H1 (cell line): ENCODE measurements at regions not wholly inside any gene's neighbourhood (a gene's known extent, or its start where the extent isn't known, plus 50 kb on each side); places are given as distances from the start of the nearest gene placed in this dataset.

Experiments used
- CTCF ChIA-PET: fragments of 300-600 bp; sonication (Branson Sonifier 250); formaldehyde crosslinking; loops from one replicate; lab custom pipeline; 2021; ENCODE audit not compliant: partially characterized antibody; lab: Charles Lee
- POLR2A ChIA-PET: fragments of 300-600 bp; sonication (Branson Sonifier 250); formaldehyde crosslinking; loops from one replicate; lab custom pipeline; 2021; ENCODE audit warnings: inconsistent platforms; ENCODE audit not compliant: partially characterized antibody; lab: Charles Lee
- DNase-seq, 2 experiments: peaks; one replicate each; pipeline versions ENCODE4 v3.0.0 to v3.0.0-alpha.2; 2010 to 2022; ENCODE audit warnings: low spot score in 2 of 2, low read depth in 1 of 2, mixed read lengths in 1 of 2
- FAIRE-seq: peaks from 2 replicates; lab custom pipeline; 2011; peaks lifted over from hg19 to GRCh38; lab: Jason Lieb, UNC
- H2AFZ ChIP-seq: 2 replicates; pipeline ENCODE4 v1.8.1; 2012; ENCODE audit warnings: low read length, inconsistent platforms
- H2AK5ac ChIP-seq: 2 replicates; pipeline ENCODE4 v1.6.1; 2013; ENCODE audit warnings: low read depth, low read length
- H2BK120ac ChIP-seq: replicated peaks from 2 replicates; pipeline ENCODE3; 2013; ENCODE audit warnings: low read depth, low read length, inconsistent platforms
- H2BK12ac ChIP-seq: 2 replicates; pipeline ENCODE4 v1.6.1; 2013; ENCODE audit warnings: low read depth, low read length
- H2BK15ac ChIP-seq: 2 replicates; pipeline ENCODE4 v1.6.1; 2013; ENCODE audit warnings: low read length
- H2BK20ac ChIP-seq: 2 replicates; pipeline ENCODE4 v1.6.1; 2013; ENCODE audit warnings: low read length
- H2BK5ac ChIP-seq: 2 replicates; pipeline ENCODE4 v1.6.1; 2013; ENCODE audit warnings: low read depth, low read length
- H3K14ac ChIP-seq: 2 replicates; pipeline ENCODE4 v1.6.1; 2013; ENCODE audit warnings: inconsistent platforms; ENCODE audit not compliant: insufficient read length
- H3K18ac ChIP-seq: 2 replicates; pipeline ENCODE4 v1.6.1; 2013; ENCODE audit warnings: low read length; ENCODE audit errors: extremely low read depth
- H3K23ac ChIP-seq: 2 replicates; pipeline ENCODE4 v1.6.1; 2013; ENCODE audit warnings: inconsistent platforms; ENCODE audit not compliant: insufficient read length
- H3K23me2 ChIP-seq: 2 replicates; pipeline ENCODE4 v1.6.1; 2013; ENCODE audit warnings: low read depth, low read length
- H3K27ac ChIP-seq: 2 replicates; pipeline ENCODE4 v1.6.1; 2011; ENCODE audit warnings: low read depth, low read length, inconsistent platforms
- H3K27me3 ChIP-seq, 4 experiments: replicated peaks in 1 of 4; 1 replicate in 1 of 4; 2 replicates in 3 of 4; pipeline versions ENCODE4 v1.6.1 to v1.8.1; 2011 to 2013; ENCODE audit warnings: low read length in 3 of 4, mild to moderate bottlenecking in 3 of 4, inconsistent platforms in 2 of 4, mixed read lengths in 2 of 4, moderate library complexity in 1 of 4; ENCODE audit not compliant: control insufficient read depth in 3 of 4, insufficient read depth in 3 of 4; ENCODE audit errors: extremely low read depth in 1 of 4
- H3K36me3 ChIP-seq, 4 experiments: 2 replicates each; pipeline versions ENCODE4 v1.6.1 to v1.8.1; 2011 to 2013; ENCODE audit warnings: mild to moderate bottlenecking in 4 of 4, low read length in 3 of 4, moderate library complexity in 2 of 4, control low read depth in 1 of 4, inconsistent platforms in 1 of 4; ENCODE audit not compliant: insufficient read depth in 4 of 4, control insufficient read depth in 2 of 4
- H3K4ac ChIP-seq: replicated peaks from 2 replicates; pipeline ENCODE3; 2013; ENCODE audit warnings: low read length, low read depth, mixed read lengths, inconsistent platforms; ENCODE audit not compliant: insufficient read length
- H3K4me1 ChIP-seq, 4 experiments: replicated peaks in 1 of 4; 1 replicate in 1 of 4; 2 replicates in 3 of 4; pipeline versions ENCODE4 v1.6.1 to v1.8.1; 2011 to 2013; ENCODE audit warnings: low read length in 3 of 4, inconsistent platforms in 2 of 4, mixed read lengths in 1 of 4; ENCODE audit not compliant: insufficient read depth in 4 of 4, control insufficient read depth in 3 of 4
- H3K4me2 ChIP-seq, 2 experiments: 2 replicates each; pipeline versions ENCODE4 v1.6.1 to v1.8.1; 2011 to 2013; ENCODE audit warnings: low read depth in 2 of 2, low read length in 2 of 2, control low read depth in 1 of 2, inconsistent platforms in 1 of 2, mild to moderate bottlenecking in 1 of 2; ENCODE audit not compliant: insufficient read depth in 1 of 2
- H3K4me3 ChIP-seq, 4 experiments: fragments of 200-600, 300-600 bp in 1 of 4; sonication (generic), shearing (Covaris generic), sonication (Bioruptor Twin) in 1 of 4; 2 replicates each; pipeline versions ENCODE4 v1.5.1 to v1.8.1; 2011 to 2016; ENCODE audit warnings: low read length in 4 of 4, low read depth in 3 of 4, control low read depth in 2 of 4, inconsistent platforms in 2 of 4, mild to moderate bottlenecking in 2 of 4, mixed read lengths in 1 of 4, moderate library complexity in 1 of 4; ENCODE audit not compliant: insufficient read depth in 2 of 4; ENCODE audit errors: extremely low read depth in 1 of 4
- H3K56ac ChIP-seq: replicated peaks from 2 replicates; pipeline ENCODE3; 2013; ENCODE audit warnings: low read depth, mild to moderate bottlenecking, mixed read lengths, low read length, inconsistent platforms; ENCODE audit not compliant: insufficient read length
- H3K79me1 ChIP-seq: 2 replicates; pipeline ENCODE4 v1.6.1; 2013; ENCODE audit warnings: low read depth, low read length, control low read depth
- H3K79me2 ChIP-seq, 2 experiments: 2 replicates each; pipeline versions ENCODE4 v1.6.1 to v1.8.1; 2012 to 2013; ENCODE audit warnings: low read length in 2 of 2, mild to moderate bottlenecking in 2 of 2, inconsistent platforms in 1 of 2; ENCODE audit not compliant: insufficient read depth in 2 of 2, control insufficient read depth in 1 of 2
- H3K9ac ChIP-seq, 4 experiments: replicated peaks in 1 of 4; 1 replicate in 1 of 4; 2 replicates in 3 of 4; pipeline versions ENCODE4 v1.6.1 to v1.8.1; 2011 to 2013; ENCODE audit warnings: low read depth in 3 of 4, low read length in 3 of 4, control low read depth in 2 of 4, mild to moderate bottlenecking in 2 of 4, moderate library complexity in 2 of 4, inconsistent platforms in 1 of 4; ENCODE audit errors: extremely low read depth in 1 of 4
- H3K9me3 ChIP-seq, 2 experiments: 2 replicates each; pipeline versions ENCODE4 v1.6.1 to v1.8.1; 2012 to 2013; ENCODE audit warnings: mild to moderate bottlenecking in 2 of 2, moderate library complexity in 2 of 2, control low read depth in 1 of 2, inconsistent platforms in 1 of 2, low read depth in 1 of 2, low read length in 1 of 2, mixed read lengths in 1 of 2; ENCODE audit not compliant: insufficient read depth in 2 of 2
- H4K20me1 ChIP-seq, 2 experiments: replicated peaks in 1 of 2; 2 replicates each; pipeline versions ENCODE3 to v1.8.1; 2011 to 2013; ENCODE audit warnings: inconsistent platforms in 2 of 2, low read length in 2 of 2, mild to moderate bottlenecking in 1 of 2; ENCODE audit not compliant: insufficient read depth in 2 of 2, control insufficient read depth in 1 of 2
- H4K5ac ChIP-seq: 2 replicates; pipeline ENCODE4 v1.6.1; 2013; ENCODE audit warnings: low read length, low read depth, mixed read lengths, inconsistent platforms; ENCODE audit not compliant: insufficient read length
- H4K8ac ChIP-seq: 2 replicates; pipeline ENCODE4 v1.8.0; 2013; ENCODE audit warnings: mild to moderate bottlenecking, moderate library complexity, low read length, inconsistent platforms; ENCODE audit not compliant: insufficient read depth; ENCODE audit errors: extremely low read depth
- H4K91ac ChIP-seq: replicated peaks from 2 replicates; pipeline ENCODE3; 2013; ENCODE audit warnings: low read length, mixed read lengths, inconsistent platforms; ENCODE audit not compliant: insufficient read length
- PHF8 ChIP-seq: fragments of 200-600 bp; sonication (generic); conservative IDR thresholded peaks from 2 replicates; pipeline ENCODE4 v1.7.1; 2012; ENCODE audit warnings: low read depth, mild to moderate bottlenecking, inconsistent platforms, low read length, moderate library complexity
- WGBS, 2 experiments: shearing (Covaris generic) in 1 of 2; methylation state at CpG; one replicate each; pipeline versions ENCODE4 v1.1.6 to v1.1.7; 2013 to 2015; ENCODE audit warnings: low lambda C conversion rate in 2 of 2, mixed read lengths in 2 of 2, inconsistent platforms in 1 of 2, low coverage in 1 of 2, missing lambda C conversion rate in 1 of 2; ENCODE audit not compliant: insufficient replicate concordance in 2 of 2, insufficient coverage in 1 of 2, insufficient read length in 1 of 2; ENCODE audit errors: extremely low coverage in 1 of 2, missing lambda C conversion rate in 1 of 2; 5-methylcytosine and 5-hydroxymethylcytosine counted together

- Histone ChIP-seq H3K4me2 (no peak overlapping the region), H3K79me2 (no peaks in the 10 kb centered on the region), H3K14ac (no peak overlapping the region), H3K79me1 (no peaks in the 10 kb centered on the region), H2BK120ac (no peak overlapping the region), H3K4ac (peak overlapping the region; percentile 14), H3K23me2 (no peaks in the 10 kb centered on the region), H3K18ac (no peak overlapping the region; the same call in 1 of the 2 replicates), H4K5ac (no peak overlapping the region), H2AK5ac (no peak overlapping the region; the same call in 1 of the 2 replicates), H2AFZ (no peak overlapping the region), H3K23ac (no peak overlapping the region), H3K36me3 (no peaks in the 10 kb centered on the region), H2BK20ac (0 out of 2 replicates have a peak overlapping the region, but pooled peaks have one; percentile 80), H3K9me3 (no peaks in the 10 kb centered on the region), H4K20me1 (peaks cover 0 to 2% of the 10 kb centered on the region in 2 experiments), H3K56ac (no peak overlapping the region), H4K91ac (no peak overlapping the region), H3K4me1 (peaks cover 0 to 4% (median 1%) of the 10 kb centered on the region in 4 experiments; a peak in 2 of 7 replicates), H4K8ac (no peak overlapping the region), H2BK15ac (peak overlapping the region; percentile 61; the same call in 1 of the 2 replicates), H3K4me3 (no peak overlapping the region), H3K9ac (no peak overlapping the region), H2BK12ac (peak overlapping the region; percentile 87; the same call in 1 of the 2 replicates), H2BK5ac (no peak overlapping the region), H3K27ac (no peak overlapping the region), H3K27me3 (no peaks in the 10 kb centered on the region)
- DNase-seq, result peak in 1 of 2 experiments; percentile 45
- WGBS, 2 experiments, result 89% methylated on average over 21 of the region's 25 CpGs; no CpG with 5 or more reads in 1 of the 2 experiments
- POLR2A ChIA-PET, result no interaction called here
- no peak for TF ChIP-seq PHF8
- CTCF ChIA-PET, result interaction anchor here (0.6 to 1.2 kb wide), 2 partner anchors 44 to 502 kb away, joined by 3 to 6 read pairs; no protein-coding TSS in a partner anchor
- no peak for FAIRE-seq
Measured at GRCh38 chr14:104268725-104269436, 130.5 kb downstream of the KIF26A start.
